Lung (tissue), 11 donors: ENCODE measurements at regions not wholly inside any gene's neighbourhood (a gene's known extent, or its start where the extent isn't known, plus 50 kb on each side); places are given as distances from the start of the nearest gene placed in this dataset.

Experiments used
- ATAC-seq: fragments of 200-7000 bp; cut with Tn5 transposase; one replicate; pipeline ENCODE4 v1.9.1; 2020; ENCODE audit warnings: moderate number of reproducible peaks; ENCODE audit not compliant: insufficient read depth, low FRiP score
- DNase-seq, 3 donors: peaks; one replicate each; pipeline ENCODE4 v3.0.0-alpha.2; 2013 to 2017
- H3K27ac ChIP-seq, 2 donors: one replicate each; pipeline ENCODE4 v1.5.1; 2013; ENCODE audit warnings: mild to moderate bottlenecking in 2 of 2, moderate library complexity in 2 of 2, control low read depth in 1 of 2, inconsistent platforms in 1 of 2, low read depth in 1 of 2, low read length in 1 of 2
- H3K27me3 ChIP-seq, 3 donors: one replicate each; pipeline ENCODE4 v1.5.1; 2013; ENCODE audit warnings: low read length in 2 of 3; ENCODE audit not compliant: control insufficient read depth in 3 of 3, insufficient read depth in 3 of 3
- H3K36me3 ChIP-seq, 4 donors: one replicate each; pipeline ENCODE4 v1.5.1; 2013; ENCODE audit warnings: low read length in 4 of 4, mild to moderate bottlenecking in 1 of 4, moderate library complexity in 1 of 4; ENCODE audit not compliant: control insufficient read depth in 4 of 4, insufficient read depth in 4 of 4
- H3K4me1 ChIP-seq, 5 donors: one replicate each; pipeline ENCODE4 v1.5.1; 2013; ENCODE audit warnings: low read length in 5 of 5, mild to moderate bottlenecking in 2 of 5, moderate library complexity in 1 of 5; ENCODE audit not compliant: control insufficient read depth in 5 of 5, insufficient read depth in 5 of 5
- H3K4me3 ChIP-seq: one replicate; pipeline ENCODE4 v1.5.1; 2013; ENCODE audit warnings: mild to moderate bottlenecking, control low read depth, moderate library complexity
- H3K9ac ChIP-seq, 2 donors: one replicate each; pipeline ENCODE4 v1.5.1; 2013; ENCODE audit warnings: low read length in 2 of 2, control low read depth in 1 of 2; ENCODE audit not compliant: insufficient read depth in 1 of 2
- H3K9me3 ChIP-seq, 4 donors: one replicate each; pipeline ENCODE4 v1.5.1; 2013; ENCODE audit warnings: low read length in 3 of 4, mild to moderate bottlenecking in 1 of 4, moderate library complexity in 1 of 4; ENCODE audit not compliant: control insufficient read depth in 4 of 4, insufficient read depth in 3 of 4
- CTCF ChIP-seq: IDR thresholded peaks from 2 replicates; pipeline ENCODE4 v1.5.1; 2012; ENCODE audit warnings: mild to moderate bottlenecking; ENCODE audit errors: control extremely low read depth, extremely low read depth
- WGBS, 2 donors: extraction: QIAGEN DNeasy Blood & Tissue Kit; methylation state at CpG; one replicate each; pipeline ENCODE4 v1.1.7; 2013; 5-methylcytosine and 5-hydroxymethylcytosine counted together
- donor health status: control.
- donor health status: control.
- donor health status: Bipolar disorder and iron deficiency.
- donor health status: healthy.
- donor health status: DM: yes; HTN: yes; CAD: no.

DNA sequence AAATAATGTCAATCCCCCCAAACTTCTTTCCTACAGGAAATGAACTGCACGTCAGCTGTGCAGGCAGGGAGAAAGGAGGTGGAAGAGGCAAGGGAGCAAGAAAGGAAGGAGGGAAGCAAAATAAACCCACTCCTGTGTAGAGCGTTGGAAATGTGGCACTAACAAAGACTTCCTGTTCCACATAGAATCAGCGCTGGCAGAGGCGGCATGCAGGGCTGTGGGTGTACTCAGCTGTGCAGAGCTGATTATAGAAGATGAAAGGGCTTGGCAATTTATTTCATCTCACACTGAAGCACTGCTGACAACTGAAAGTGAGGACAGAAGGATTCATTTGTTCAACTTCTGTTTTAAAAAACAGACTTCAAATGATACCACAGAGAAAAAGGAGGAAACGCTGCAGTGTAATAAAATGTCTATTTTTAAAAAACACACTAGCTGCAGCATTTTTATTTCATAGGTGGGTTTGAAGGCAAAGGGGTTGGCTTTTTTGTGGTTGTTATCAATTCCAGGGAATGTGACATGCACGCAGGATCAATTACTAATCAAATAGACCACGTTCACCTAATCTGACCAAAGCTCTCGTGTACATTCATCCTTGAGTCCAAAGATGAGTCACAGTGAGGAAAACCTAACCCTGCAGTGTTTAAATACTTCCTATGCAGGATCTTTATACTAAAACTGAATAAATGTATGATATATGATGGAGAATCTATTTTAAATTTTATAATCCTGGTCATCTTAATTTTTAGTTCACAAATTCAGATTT is 583.5 kb downstream of the ZNF608 start:
- H3K9ac ChIP-seq = peak overlapping the region in 1 of 2 donors; percentile 28
- peak; percentile 32 to 61 (median 44) for DNase-seq
- H3K9me3 ChIP-seq = peaks cover 0 to 2% (median under 1%) of the 10 kb centered on the region in 4 donors
- no peaks in the 10 kb centered on the region for H3K36me3 ChIP-seq
- no peaks in the 10 kb centered on the region for H3K27me3 ChIP-seq
- no peak overlapping the region for H3K4me3 ChIP-seq
- H3K4me1 ChIP-seq = peaks cover 0 to 18% (median 0%) of the 10 kb centered on the region in 5 donors
- H3K27ac ChIP-seq = peak overlapping the region in 1 of 2 donors; percentile 14
- ATAC-seq = no peak
- 10 to 21% methylated on average over 8 of the region's 8 CpGs for WGBS, 2 donors
- no peak for TF ChIP-seq CTCF

DNA sequence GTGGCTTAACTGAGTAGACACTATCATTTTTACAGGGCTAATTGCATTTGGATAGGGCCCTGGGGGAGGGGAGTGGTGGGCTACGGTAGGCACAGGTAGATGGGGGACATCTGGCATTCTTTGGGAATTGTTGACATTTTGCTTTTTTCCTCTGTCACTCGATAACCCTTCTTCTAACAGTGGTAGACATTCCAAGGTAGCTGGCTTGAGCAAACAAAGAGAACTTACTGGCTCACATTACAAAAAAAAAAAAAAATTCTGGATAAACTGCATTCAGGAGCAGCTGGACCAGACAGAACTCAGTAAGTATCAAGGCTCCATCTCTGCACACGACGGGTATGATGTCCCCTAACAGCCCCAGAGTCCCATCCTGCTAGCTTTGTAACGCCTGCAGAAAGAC is 585.2 kb downstream of the ZNF608 start:
- 79 to 88% methylated on average over 5 of the region's 5 CpGs for WGBS, 2 donors
- Histone ChIP-seq H3K27me3 (no peaks in the 10 kb centered on the region), H3K4me3 (no peak overlapping the region), H3K9ac (no peak overlapping the region), H3K4me1 (peaks cover 0 to 26% (median 0%) of the 10 kb centered on the region in 5 donors), H3K27ac (no peak overlapping the region), H3K36me3 (no peaks in the 10 kb centered on the region), H3K9me3 (peaks cover 0 to 2% (median 0%) of the 10 kb centered on the region in 4 donors)
- ATAC-seq (no peak), DNase-seq (peak in 1 of 3 donors; percentile 39)
- TF ChIP-seq CTCF = no peak

DNA sequence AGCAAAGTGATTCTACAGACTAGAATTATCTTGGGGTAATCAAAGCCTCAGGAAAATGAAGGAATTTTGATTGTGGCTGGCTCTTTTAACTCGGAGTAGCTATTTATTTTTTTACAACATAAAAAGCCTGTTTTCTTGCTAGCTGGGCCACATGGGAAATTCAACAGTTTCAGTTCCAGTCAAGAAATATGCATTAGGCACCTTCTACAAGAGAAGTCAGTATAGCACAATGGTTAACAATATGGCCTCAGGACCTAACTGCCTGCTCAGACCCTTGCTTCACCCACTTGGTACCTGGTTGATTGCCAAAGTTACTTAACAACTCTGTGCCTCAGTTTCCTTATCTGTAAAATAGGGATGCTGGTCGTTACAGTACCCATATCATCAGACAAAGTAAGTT is 586.2 kb downstream of the ZNF608 start:
- Histone ChIP-seq H3K4me1 (peaks cover 0 to 26% (median 0%) of the 10 kb centered on the region in 5 donors), H3K9ac (no peak overlapping the region), H3K36me3 (no peaks in the 10 kb centered on the region), H3K4me3 (no peak overlapping the region), H3K27ac (no peak overlapping the region), H3K27me3 (no peaks in the 10 kb centered on the region), H3K9me3 (peaks cover 0 to 2% (median 0%) of the 10 kb centered on the region in 4 donors)
- 76 to 83% methylated on average over 2 of the region's 2 CpGs for WGBS, 2 donors
- TF ChIP-seq CTCF = no peak
- ATAC-seq (no peak), DNase-seq (no peak)
